Erythroblast (primary cell): ENCODE measurements at regions not wholly inside any gene's neighbourhood (a gene's known extent, or its start where the extent isn't known, plus 50 kb on each side); places are given as distances from the start of the nearest gene placed in this dataset.
"Not testable (repeated sequence)": the region's sequence is repeated elsewhere in the genome, so short reads cannot be mapped to it uniquely, and the experiment has no call there.

Experiments used
- GATA1 ChIP-seq: IDR thresholded peaks from 2 replicates; pipeline ENCODE4 v1.6.1; 2011; ENCODE audit warnings: low read depth, mild to moderate bottlenecking, control low read depth, low read length, moderate library complexity
- POLR2A ChIP-seq: IDR thresholded peaks from 2 replicates; pipeline ENCODE4 v1.6.1; 2011; ENCODE audit warnings: mild to moderate bottlenecking, low read length

DNA sequence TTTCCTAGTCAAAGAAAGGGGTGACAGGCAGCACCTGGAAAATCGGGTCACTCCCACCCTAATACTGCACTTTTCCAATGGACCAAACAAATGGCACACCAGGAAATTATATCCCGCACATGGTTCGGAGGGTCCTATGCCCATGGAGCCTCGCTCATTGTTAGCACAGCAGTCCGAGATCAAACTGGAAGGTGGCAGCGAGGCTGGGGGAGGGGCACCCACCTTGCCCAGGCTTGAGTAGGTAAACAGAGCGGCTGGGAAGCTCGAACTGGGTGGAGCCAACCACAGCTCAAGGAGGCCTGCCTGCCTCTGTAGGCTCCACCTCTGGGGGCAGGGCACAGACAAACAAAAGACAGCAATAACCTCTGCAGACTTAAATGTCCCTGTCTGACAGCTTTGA lies 539.2 kb upstream of the ST8SIA4 start:
- not testable (repeated sequence) for TF ChIP-seq POLR2A, GATA1
